GM23338 (cell line): ENCODE measurements at regions not wholly inside any gene's neighbourhood (a gene's known extent, or its start where the extent isn't known, plus 50 kb on each side); places are given as distances from the start of the nearest gene placed in this dataset.

ENCODE experiments used
- ATAC-seq: fragments of 200-7000 bp; cut with Tn5 transposase; 3 replicates; pipeline ENCODE4 v1.9.1; 2020
- DNase-seq: peaks from one replicate; pipeline ENCODE4 v3.0.0-alpha.2; 2015; ENCODE audit warnings: low spot score
- H2AFZ ChIP-seq: fragments of 200-600 bp; sonication (generic); 2 replicates; pipeline ENCODE4 v1.8.0; 2016; ENCODE audit warnings: antibody characterized with exemption, mild to moderate bottlenecking, moderate library complexity
- H3F3A ChIP-seq: fragments of 200-600 bp; sonication (generic); replicated peaks from 2 replicates; pipeline ENCODE4 v1.8.0; 2017; ENCODE audit warnings: antibody characterized with exemption, mixed run types, low read depth
- H3K27ac ChIP-seq: fragments of 200-600 bp; sonication (generic); 2 replicates; pipeline ENCODE4 v1.6.1; 2016; ENCODE audit warnings: low read depth
- H3K27me3 ChIP-seq: fragments of 200-600 bp; sonication (generic); 2 replicates; pipeline ENCODE4 v1.8.0; 2016; ENCODE audit warnings: mild to moderate bottlenecking, mixed run types, moderate library complexity; ENCODE audit not compliant: insufficient read depth
- H3K36me3 ChIP-seq: fragments of 200-600 bp; sonication (generic); 2 replicates; pipeline ENCODE4 v1.8.0; 2016; ENCODE audit warnings: mild to moderate bottlenecking; ENCODE audit not compliant: insufficient read depth
- H3K4me1 ChIP-seq: fragments of 200-600 bp; sonication (generic); 2 replicates; pipeline ENCODE4 v1.8.0; 2016; ENCODE audit warnings: mild to moderate bottlenecking, moderate library complexity; ENCODE audit not compliant: insufficient read depth
- H3K4me2 ChIP-seq: fragments of 200-600 bp; sonication (generic); 2 replicates; pipeline ENCODE4 v1.7.1; 2017; ENCODE audit warnings: mixed run types
- H3K4me3 ChIP-seq: fragments of 200-600 bp; sonication (generic); 2 replicates; pipeline ENCODE4 v1.6.1; 2016; ENCODE audit warnings: mixed run types
- H3K79me2 ChIP-seq: fragments of 200-600 bp; sonication (generic); replicated peaks from 2 replicates; pipeline ENCODE4 v1.8.0; 2017; ENCODE audit warnings: mild to moderate bottlenecking; ENCODE audit not compliant: insufficient read depth
- H3K9me2 ChIP-seq: fragments of 200-600 bp; sonication (generic); 2 replicates; pipeline ENCODE4 v1.8.0; 2017; ENCODE audit not compliant: insufficient read depth
- H4K20me1 ChIP-seq: fragments of 200-600 bp; sonication (generic); replicated peaks from 2 replicates; pipeline ENCODE4 v1.8.0; 2017; ENCODE audit warnings: mild to moderate bottlenecking; ENCODE audit not compliant: insufficient read depth
- H3K27ac Mint-ChIP-seq: 2 replicates; pipeline ENCODE4 v1.8.0; 2020; ENCODE audit warnings: inconsistent platforms, mild to moderate bottlenecking, moderate library complexity, mixed read lengths
- H3K27me3 Mint-ChIP-seq: 3 replicates; pipeline ENCODE4 v1.8.0; 2022; ENCODE audit warnings: low read depth, mild to moderate bottlenecking, moderate library complexity, mixed read lengths, inconsistent platforms; ENCODE audit not compliant: insufficient read depth, poor library complexity
- H3K36me3 Mint-ChIP-seq: 3 replicates; pipeline ENCODE4 v1.8.0; 2021; ENCODE audit warnings: low read depth, mild to moderate bottlenecking, inconsistent platforms, moderate library complexity, mixed read lengths
- H3K4me1 Mint-ChIP-seq: 3 replicates; pipeline ENCODE4 v1.8.0; 2020; ENCODE audit warnings: mild to moderate bottlenecking, inconsistent platforms, mixed read lengths
- H3K4me3 Mint-ChIP-seq: 3 replicates; pipeline ENCODE4 v1.8.0; 2021; ENCODE audit warnings: moderate library complexity, mild to moderate bottlenecking, inconsistent platforms, mixed read lengths
- H3K9me3 Mint-ChIP-seq: 3 replicates; pipeline ENCODE4 v1.8.0; 2020; ENCODE audit warnings: moderate library complexity, mild to moderate bottlenecking, inconsistent platforms, mixed read lengths
- CREB1 ChIP-seq: fragments of 250-450 bp; sonication (Bioruptor Pico); IDR thresholded peaks from 2 replicates; pipeline ENCODE4 v1.5.0; 2020; ENCODE audit warnings: low read depth, mild to moderate bottlenecking, moderate library complexity
- JUNB ChIP-seq: IDR thresholded peaks from one replicate; pipeline ENCODE4 v1.6.1; 2016; ENCODE audit warnings: antibody characterized with exemption; ENCODE audit not compliant: unreplicated experiment
- NANOG ChIP-seq: IDR thresholded peaks from 2 replicates; pipeline ENCODE4 v1.6.1; 2016; ENCODE audit warnings: antibody characterized with exemption, borderline replicate concordance
- POLR2AphosphoS5 ChIP-seq: IDR thresholded peaks from 2 replicates; pipeline ENCODE4 v1.6.1; 2016; ENCODE audit warnings: antibody characterized with exemption, low read depth
- REST ChIP-seq: IDR thresholded peaks from one replicate; pipeline ENCODE4 v1.6.1; 2018; ENCODE audit warnings: antibody characterized with exemption; ENCODE audit not compliant: unreplicated experiment
- STAT1 ChIP-seq: IDR thresholded peaks from one replicate; pipeline ENCODE4 v1.6.1; 2016; ENCODE audit warnings: antibody characterized with exemption; ENCODE audit not compliant: unreplicated experiment
- ZNF114 ChIP-seq: fragments of 250-450 bp; sonication (Bioruptor Pico); IDR thresholded peaks from 2 replicates; pipeline ENCODE4 v1.5.0; 2020; ENCODE audit warnings: mild to moderate bottlenecking, moderate library complexity
- TF ChIP-seq, protein P1 (sequence below): IDR thresholded peaks from 2 replicates; pipeline ENCODE4 v1.6.1; 2016; ENCODE audit warnings: antibody characterized with exemption
- TF ChIP-seq, protein P2 (sequence below): fragments of 250-450 bp; sonication (Bioruptor Pico); IDR thresholded peaks from 2 replicates; pipeline ENCODE4 v1.5.0; 2020; ENCODE audit warnings: mild to moderate bottlenecking, moderate library complexity

- TF ChIP-seq REST (no peak), ZNF114 (CRISPR knock-in tag) (no peak), STAT1 (no peak)
- TF ChIP-seq, protein P1, sequence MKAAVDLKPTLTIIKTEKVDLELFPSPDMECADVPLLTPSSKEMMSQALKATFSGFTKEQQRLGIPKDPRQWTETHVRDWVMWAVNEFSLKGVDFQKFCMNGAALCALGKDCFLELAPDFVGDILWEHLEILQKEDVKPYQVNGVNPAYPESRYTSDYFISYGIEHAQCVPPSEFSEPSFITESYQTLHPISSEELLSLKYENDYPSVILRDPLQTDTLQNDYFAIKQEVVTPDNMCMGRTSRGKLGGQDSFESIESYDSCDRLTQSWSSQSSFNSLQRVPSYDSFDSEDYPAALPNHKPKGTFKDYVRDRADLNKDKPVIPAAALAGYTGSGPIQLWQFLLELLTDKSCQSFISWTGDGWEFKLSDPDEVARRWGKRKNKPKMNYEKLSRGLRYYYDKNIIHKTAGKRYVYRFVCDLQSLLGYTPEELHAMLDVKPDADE: no peak
Measured at GRCh38 chr13:78934336-78934735, 275.4 kb upstream of the OBI1 start (continued).

DNA sequence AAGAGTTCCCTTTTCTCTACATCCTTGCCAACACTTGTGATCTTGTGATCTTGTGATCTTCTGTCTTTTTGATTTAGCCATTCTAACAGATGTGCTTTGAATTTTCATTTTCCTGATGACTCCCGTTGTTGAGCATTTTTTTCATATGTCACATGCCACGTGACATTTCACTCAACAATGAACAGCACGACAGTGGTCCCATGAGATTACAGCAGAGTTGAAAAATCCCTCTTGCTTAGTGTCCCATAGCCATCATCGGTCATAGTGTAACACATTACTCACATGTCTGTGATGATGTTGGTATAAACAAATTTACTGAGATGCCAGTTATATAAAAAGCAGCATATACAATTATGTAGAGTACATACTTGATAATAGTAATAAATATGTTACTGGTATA is 256.1 kb upstream of the OBI1 start:
- H3K27me3 Mint-ChIP-seq: no peaks in the 10 kb centered on the region
- H3K4me1 Mint-ChIP-seq: no peaks in the 10 kb centered on the region
- ATAC-seq (no peak), DNase-seq (no peak)
- H3K27me3 ChIP-seq: no peaks in the 10 kb centered on the region
- no peaks in the 10 kb centered on the region for H3K9me3 Mint-ChIP-seq
- H3K4me2 ChIP-seq: no peak overlapping the region
- no peaks in the 10 kb centered on the region for H3K36me3 Mint-ChIP-seq
- H3K9me2 ChIP-seq: peaks cover 4% of the 10 kb centered on the region; the same call in 1 of the 2 replicates
- H3F3A ChIP-seq: no peaks in the 10 kb centered on the region
- H3K27ac Mint-ChIP-seq: no peak overlapping the region
- H4K20me1 ChIP-seq: no peaks in the 10 kb centered on the region
- H3K79me2 ChIP-seq: no peaks in the 10 kb centered on the region
- no peaks in the 10 kb centered on the region for H3K36me3 ChIP-seq
- H3K4me3 Mint-ChIP-seq: no peak overlapping the region
- no peak overlapping the region for H3K27ac ChIP-seq
- H3K4me3 ChIP-seq: no peak overlapping the region
- TF ChIP-seq, protein P2, sequence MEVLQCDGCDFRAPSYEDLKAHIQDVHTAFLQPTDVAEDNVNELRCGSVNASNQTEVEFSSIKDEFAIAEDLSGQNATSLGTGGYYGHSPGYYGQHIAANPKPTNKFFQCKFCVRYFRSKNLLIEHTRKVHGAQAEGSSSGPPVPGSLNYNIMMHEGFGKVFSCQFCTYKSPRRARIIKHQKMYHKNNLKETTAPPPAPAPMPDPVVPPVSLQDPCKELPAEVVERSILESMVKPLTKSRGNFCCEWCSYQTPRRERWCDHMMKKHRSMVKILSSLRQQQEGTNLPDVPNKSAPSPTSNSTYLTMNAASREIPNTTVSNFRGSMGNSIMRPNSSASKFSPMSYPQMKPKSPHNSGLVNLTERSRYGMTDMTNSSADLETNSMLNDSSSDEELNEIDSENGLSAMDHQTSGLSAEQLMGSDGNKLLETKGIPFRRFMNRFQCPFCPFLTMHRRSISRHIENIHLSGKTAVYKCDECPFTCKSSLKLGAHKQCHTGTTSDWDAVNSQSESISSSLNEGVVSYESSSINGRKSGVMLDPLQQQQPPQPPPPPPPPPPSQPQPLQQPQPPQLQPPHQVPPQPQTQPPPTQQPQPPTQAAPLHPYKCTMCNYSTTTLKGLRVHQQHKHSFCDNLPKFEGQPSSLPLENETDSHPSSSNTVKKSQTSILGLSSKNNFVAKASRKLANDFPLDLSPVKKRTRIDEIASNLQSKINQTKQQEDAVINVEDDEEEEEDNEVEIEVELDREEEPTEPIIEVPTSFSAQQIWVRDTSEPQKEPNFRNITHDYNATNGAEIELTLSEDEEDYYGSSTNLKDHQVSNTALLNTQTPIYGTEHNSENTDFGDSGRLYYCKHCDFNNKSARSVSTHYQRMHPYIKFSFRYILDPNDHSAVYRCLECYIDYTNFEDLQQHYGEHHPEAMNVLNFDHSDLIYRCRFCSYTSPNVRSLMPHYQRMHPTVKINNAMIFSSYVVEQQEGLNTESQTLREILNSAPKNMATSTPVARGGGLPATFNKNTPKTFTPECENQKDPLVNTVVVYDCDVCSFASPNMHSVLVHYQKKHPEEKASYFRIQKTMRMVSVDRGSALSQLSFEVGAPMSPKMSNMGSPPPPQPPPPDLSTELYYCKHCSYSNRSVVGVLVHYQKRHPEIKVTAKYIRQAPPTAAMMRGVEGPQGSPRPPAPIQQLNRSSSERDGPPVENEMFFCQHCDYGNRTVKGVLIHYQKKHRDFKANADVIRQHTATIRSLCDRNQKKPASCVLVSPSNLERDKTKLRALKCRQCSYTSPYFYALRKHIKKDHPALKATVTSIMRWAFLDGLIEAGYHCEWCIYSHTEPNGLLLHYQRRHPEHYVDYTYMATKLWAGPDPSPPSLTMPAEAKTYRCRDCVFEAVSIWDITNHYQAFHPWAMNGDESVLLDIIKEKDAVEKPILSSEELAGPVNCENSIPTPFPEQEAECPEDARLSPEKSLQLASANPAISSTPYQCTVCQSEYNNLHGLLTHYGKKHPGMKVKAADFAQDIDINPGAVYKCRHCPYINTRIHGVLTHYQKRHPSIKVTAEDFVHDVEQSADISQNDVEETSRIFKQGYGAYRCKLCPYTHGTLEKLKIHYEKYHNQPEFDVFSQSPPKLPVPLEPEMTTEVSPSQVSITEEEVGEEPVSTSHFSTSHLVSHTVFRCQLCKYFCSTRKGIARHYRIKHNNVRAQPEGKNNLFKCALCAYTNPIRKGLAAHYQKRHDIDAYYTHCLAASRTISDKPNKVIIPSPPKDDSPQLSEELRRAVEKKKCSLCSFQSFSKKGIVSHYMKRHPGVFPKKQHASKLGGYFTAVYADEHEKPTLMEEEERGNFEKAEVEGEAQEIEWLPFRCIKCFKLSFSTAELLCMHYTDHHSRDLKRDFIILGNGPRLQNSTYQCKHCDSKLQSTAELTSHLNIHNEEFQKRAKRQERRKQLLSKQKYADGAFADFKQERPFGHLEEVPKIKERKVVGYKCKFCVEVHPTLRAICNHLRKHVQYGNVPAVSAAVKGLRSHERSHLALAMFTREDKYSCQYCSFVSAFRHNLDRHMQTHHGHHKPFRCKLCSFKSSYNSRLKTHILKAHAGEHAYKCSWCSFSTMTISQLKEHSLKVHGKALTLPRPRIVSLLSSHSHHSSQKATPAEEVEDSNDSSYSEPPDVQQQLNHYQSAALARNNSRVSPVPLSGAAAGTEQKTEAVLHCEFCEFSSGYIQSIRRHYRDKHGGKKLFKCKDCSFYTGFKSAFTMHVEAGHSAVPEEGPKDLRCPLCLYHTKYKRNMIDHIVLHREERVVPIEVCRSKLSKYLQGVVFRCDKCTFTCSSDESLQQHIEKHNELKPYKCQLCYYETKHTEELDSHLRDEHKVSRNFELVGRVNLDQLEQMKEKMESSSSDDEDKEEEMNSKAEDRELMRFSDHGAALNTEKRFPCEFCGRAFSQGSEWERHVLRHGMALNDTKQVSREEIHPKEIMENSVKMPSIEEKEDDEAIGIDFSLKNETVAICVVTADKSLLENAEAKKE: no peak
- TF ChIP-seq, protein P1: no peak
- TF ChIP-seq JUNB: no peak
- TF ChIP-seq CREB1: no peak
- no peak for TF ChIP-seq STAT1
- no peak for TF ChIP-seq NANOG
- TF ChIP-seq REST: no peak
- no peak for TF ChIP-seq POLR2AphosphoS5
- no peaks in the 10 kb centered on the region for H3K4me1 ChIP-seq
- no peak overlapping the region for H2AFZ ChIP-seq
